A549 (cell line): ENCODE measurements at regions not wholly inside any gene's neighbourhood (a gene's known extent, or its start where the extent isn't known, plus 50 kb on each side); places are given as distances from the start of the nearest gene placed in this dataset.

Experiments used
- ATAC-seq, 2 experiments: fragments of 200-7000 bp in 1 of 2; fragments of >200 bp in 1 of 2; cut with Nextera tagmentation in 1 of 2; cut with Tn5 transposase in 1 of 2; 3 replicates each; pipeline versions ENCODE4 v1.8.0 to v1.9.1; 2018 to 2020; ENCODE audit warnings: mild to moderate bottlenecking in 1 of 2, moderate library complexity in 1 of 2
- CTCF ChIA-PET: fragments of 300-600 bp; sonication (Branson Sonifier 250); formaldehyde crosslinking; extraction: SDS; loops from one replicate; lab custom pipeline; 2021; ENCODE audit warnings: antibody characterized with exemption, inconsistent platforms; lab: Yijun Ruan, JAX
- POLR2A ChIA-PET: fragments of 350-600 bp; formaldehyde crosslinking; extraction: SDS; loops from one replicate; lab custom pipeline; 2021; ENCODE audit warnings: antibody characterized with exemption, inconsistent platforms; lab: Yijun Ruan, JAX
- DNase-seq, 2 experiments: peaks; one replicate each; pipeline versions ENCODE4 v3.0.0 to v3.0.0-alpha.2; 2011 to 2016; ENCODE audit warnings: low read depth in 1 of 2, low spot score in 1 of 2
- FAIRE-seq: peaks from 2 replicates; lab custom pipeline; 2011; peaks lifted over from hg19 to GRCh38; lab: Jason Lieb, UNC
- H3K27ac ChIP-seq, 2 experiments: fragments of >200 bp; sonication (Bioruptor Twin); formaldehyde crosslinking; 3 replicates each; pipeline ENCODE4 v1.5.1; 2016 to 2017
- H3K4me1 ChIP-seq: fragments of >200 bp; sonication (Bioruptor Twin); formaldehyde crosslinking; 3 replicates; pipeline ENCODE4 v1.6.1; 2016
- H3K4me2 ChIP-seq: fragments of >200 bp; sonication (Bioruptor Twin); formaldehyde crosslinking; 3 replicates; pipeline ENCODE4 v1.6.1; 2016
- H3K4me3 ChIP-seq: fragments of >200 bp; sonication (Bioruptor Twin); formaldehyde crosslinking; 3 replicates; pipeline ENCODE4 v1.5.1; 2016
- H3K9me3 ChIP-seq: fragments of >200 bp; sonication (Bioruptor Twin); formaldehyde crosslinking; 3 replicates; pipeline ENCODE4 v1.6.1; 2016
- BCL3 ChIP-seq: fragments of >200 bp; sonication (Bioruptor Twin); formaldehyde crosslinking; IDR thresholded peaks from 3 replicates; pipeline ENCODE4 v1.6.1; 2016
- BHLHE40 ChIP-seq: IDR thresholded peaks from 2 replicates; pipeline ENCODE4 v1.6.1; 2012; ENCODE audit warnings: low read depth, low read length, inconsistent platforms
- CEBPB ChIP-seq, 2 experiments: fragments of >200 bp in 1 of 2; sonication (Bioruptor Twin) in 1 of 2; formaldehyde crosslinking in 1 of 2; IDR thresholded peaks; 2 replicates each; pipeline ENCODE4 v1.6.1; 2012 to 2016
- CHD4 ChIP-seq: fragments of 200-600 bp; sonication (generic); IDR thresholded peaks from 2 replicates; pipeline ENCODE4 v1.6.1; 2016; ENCODE audit warnings: antibody characterized with exemption, mild to moderate bottlenecking, borderline replicate concordance
- EP300 ChIP-seq, 2 experiments: fragments of >200 bp; sonication (Bioruptor Twin); formaldehyde crosslinking; IDR thresholded peaks; 2 replicates in 1 of 2; 3 replicates in 1 of 2; pipeline ENCODE4 v1.6.1; 2016 to 2017
- FOSB ChIP-seq: fragments of 250-450 bp; sonication (Bioruptor Pico); IDR thresholded peaks from 2 replicates; pipeline ENCODE4 v1.5.0; 2020; ENCODE audit warnings: mild to moderate bottlenecking, moderate library complexity
- GATA3 ChIP-seq: IDR thresholded peaks from 2 replicates; pipeline ENCODE4 v1.6.1; 2012; ENCODE audit warnings: borderline replicate concordance
- HOXB5 ChIP-seq: fragments of 250-450 bp; sonication (Bioruptor Pico); IDR thresholded peaks from 2 replicates; pipeline ENCODE4 v1.5.0; 2020; ENCODE audit warnings: mild to moderate bottlenecking, moderate library complexity
- JUNB ChIP-seq: fragments of >200 bp; sonication (Bioruptor Twin); formaldehyde crosslinking; IDR thresholded peaks from 2 replicates; pipeline ENCODE4 v1.6.1; 2016
- KDM1A ChIP-seq: fragments of 200-600 bp; sonication (generic); IDR thresholded peaks from 2 replicates; pipeline ENCODE4 v1.6.1; 2016; ENCODE audit warnings: low read depth, mild to moderate bottlenecking
- KDM5A ChIP-seq: fragments of 200-600 bp; sonication (generic); IDR thresholded peaks from 2 replicates; pipeline ENCODE4 v1.6.1; 2016; ENCODE audit warnings: antibody characterized with exemption, mild to moderate bottlenecking
- MAZ ChIP-seq: fragments of 150-350 bp; IDR thresholded peaks from 2 replicates; pipeline ENCODE4 v1.6.1; 2014; ENCODE audit warnings: antibody characterized with exemption, low read depth, low read length, borderline replicate concordance
- MYC ChIP-seq: IDR thresholded peaks from 2 replicates; pipeline ENCODE4 v1.6.1; 2012; ENCODE audit warnings: mild to moderate bottlenecking, inconsistent platforms, low read length, improper control_type of control experiment, borderline replicate concordance
- NPAS2 ChIP-seq: fragments of 250-450 bp; sonication (Bioruptor Pico); IDR thresholded peaks from 2 replicates; pipeline ENCODE4 v1.8.0; 2022; ENCODE audit warnings: mild to moderate bottlenecking, moderate library complexity, borderline replicate concordance
- NR3C1 ChIP-seq: fragments of >200 bp; sonication (Bioruptor Twin); formaldehyde crosslinking; IDR thresholded peaks from 3 replicates; pipeline ENCODE4 v1.6.1; 2017
- PHF8 ChIP-seq: fragments of 200-600 bp; sonication (generic); IDR thresholded peaks from 2 replicates; pipeline ENCODE4 v1.6.1; 2016; ENCODE audit warnings: low read depth, mild to moderate bottlenecking, antibody characterized with exemption, moderate library complexity, borderline replicate concordance
- POLR2A ChIP-seq: IDR thresholded peaks from 2 replicates; pipeline ENCODE4 v1.6.1; 2012; ENCODE audit warnings: mild to moderate bottlenecking, low read length
- RARB ChIP-seq: fragments of 250-450 bp; sonication (Bioruptor Pico); IDR thresholded peaks from 2 replicates; pipeline ENCODE4 v1.8.0; 2021; ENCODE audit warnings: mild to moderate bottlenecking, moderate library complexity
- REST ChIP-seq: fragments of 200-600 bp; sonication (generic); IDR thresholded peaks from 2 replicates; pipeline ENCODE4 v1.6.1; 2016; ENCODE audit warnings: antibody characterized with exemption, mild to moderate bottlenecking, moderate library complexity
- RFX5 ChIP-seq: fragments of 450-650 bp; IDR thresholded peaks from 2 replicates; pipeline ENCODE4 v1.7.1; 2014; ENCODE audit warnings: antibody characterized with exemption, mild to moderate bottlenecking, moderate library complexity
- RNF2 ChIP-seq: fragments of 200-600 bp; sonication (generic); IDR thresholded peaks from 2 replicates; pipeline ENCODE4 v1.6.1; 2016; ENCODE audit warnings: low read depth, mild to moderate bottlenecking, antibody characterized with exemption, moderate library complexity, borderline replicate concordance
- ZSCAN20 ChIP-seq: fragments of 250-450 bp; sonication (Bioruptor Pico); IDR thresholded peaks from 2 replicates; pipeline ENCODE4 v1.8.0; 2022; ENCODE audit warnings: mild to moderate bottlenecking, moderate library complexity
- WGBS: methylation state at CpG from one replicate; pipeline ENCODE4 v1.1.6; 2017; ENCODE audit errors: missing lambda C conversion rate; 5-methylcytosine and 5-hydroxymethylcytosine counted together

DNA sequence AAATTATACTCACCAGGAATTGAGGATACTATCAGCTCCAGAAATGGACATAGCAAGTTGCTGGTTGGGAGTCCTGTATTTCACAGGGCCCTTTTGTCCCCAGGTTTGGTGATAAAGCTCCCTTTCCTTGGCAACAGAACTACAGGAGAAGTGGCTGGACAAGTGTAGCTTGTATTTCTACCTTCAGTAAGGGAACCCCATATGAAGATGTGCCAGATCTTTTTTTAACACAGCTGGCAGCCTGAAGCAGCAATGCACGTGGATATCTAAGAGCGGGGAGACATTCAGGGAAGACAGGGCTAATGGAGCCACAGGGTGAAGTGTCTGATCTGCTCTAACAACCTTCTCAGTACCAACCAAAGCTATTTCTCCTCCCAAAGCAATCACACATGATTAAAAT, 373.9 kb upstream of the ID4 start (continued):
- TF ChIP-seq BCL3 (no peak), ZSCAN20 (CRISPR knock-in tag) (no peak), EP300 (IDR thresholded peaks at IDR 0.05) (no peak), RFX5 (no peak), BHLHE40 (no peak), KDM5A (no peak), JUNB (no peak), PHF8 (no peak), GATA3 (no peak)

DNA sequence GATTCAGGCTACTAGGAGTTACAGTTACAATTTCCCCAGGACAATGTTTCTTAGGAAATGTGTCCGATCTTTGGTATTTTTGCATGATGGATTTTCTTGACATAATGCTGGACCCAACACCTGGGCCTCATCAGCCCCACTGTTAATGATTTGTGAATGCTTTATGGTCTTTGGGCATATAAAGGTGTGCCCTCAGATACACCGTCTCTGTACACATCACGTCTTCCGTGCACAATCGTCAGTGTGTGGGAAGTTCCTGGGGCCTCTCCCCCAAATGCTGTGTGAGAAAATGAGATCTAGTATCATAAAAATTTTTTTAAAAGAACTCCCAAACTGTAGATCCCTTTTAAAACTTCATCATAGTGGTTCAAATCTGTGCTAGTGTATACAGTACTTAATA, 373.2 kb upstream of the ID4 start:
- 88% methylated on average over 5 of the region's 5 CpGs for WGBS
- Histone ChIP-seq H3K27ac (0 out of 6 replicates have a peak overlapping the region, but pooled peaks of 1 of the 2 experiments have one; percentile 31), H3K4me2 (no peak overlapping the region), H3K4me3 (no peak overlapping the region), H3K9me3 (no peaks in the 10 kb centered on the region), H3K4me1 (peaks cover 18% of the 10 kb centered on the region)
- ChIA-PET CTCF (no interaction called here), POLR2A (no interaction called here)
- DNase-seq: no peak
- TF ChIP-seq NPAS2 (CRISPR knock-in tag): no peak
- TF ChIP-seq FOSB (CRISPR knock-in tag): no peak
- TF ChIP-seq NR3C1: no peak
- no peak for TF ChIP-seq GATA3
- no peak for TF ChIP-seq RFX5
- no peak for TF ChIP-seq BCL3
- no peak for TF ChIP-seq JUNB
- TF ChIP-seq CEBPB (IDR thresholded peaks at IDR 0.05): no peak
- TF ChIP-seq RNF2: no peak
- no peak for TF ChIP-seq HOXB5 (CRISPR knock-in tag)
- TF ChIP-seq REST: no peak
- no peak for TF ChIP-seq KDM5A
- TF ChIP-seq BHLHE40: no peak
- TF ChIP-seq RARB (CRISPR knock-in tag): no peak
- TF ChIP-seq KDM1A: no peak
- TF ChIP-seq POLR2A: no peak
- TF ChIP-seq MAZ: no peak
- no peak for TF ChIP-seq CHD4
- TF ChIP-seq MYC: no peak
- ATAC-seq: no peak
- no peak for FAIRE-seq
